OCI-LY3 (cell line): ENCODE measurements at regions not wholly inside any gene's neighbourhood (a gene's known extent, or its start where the extent isn't known, plus 50 kb on each side); places are given as distances from the start of the nearest gene placed in this dataset.

Experiments
- H2AFZ ChIP-seq: fragments of 200-600, 300-600 bp; shearing (Covaris generic); 2 replicates; pipeline ENCODE4 v1.6.0; 2014; ENCODE audit warnings: antibody characterized with exemption, low read depth, low read length
- H3K27ac ChIP-seq: fragments of 200-600, 300-600 bp; sonication (generic); 2 replicates; pipeline ENCODE4 v1.5.1; 2014; ENCODE audit warnings: mild to moderate bottlenecking, low read length, moderate library complexity, mixed read lengths
- H3K27me3 ChIP-seq: fragments of 200-600, 300-600 bp; sonication (generic); 2 replicates; pipeline ENCODE4 v1.6.1; 2014; ENCODE audit warnings: low read depth, low read length, mixed read lengths
- H3K36me3 ChIP-seq: fragments of 200-600, 300-600 bp; sonication (generic); replicated peaks from 2 replicates; pipeline ENCODE3; 2014; ENCODE audit warnings: low read depth, low read length, mixed read lengths
- H3K4me1 ChIP-seq: fragments of 300-600, 200-600 bp; sonication (generic); 2 replicates; pipeline ENCODE4 v1.6.1; 2014; ENCODE audit warnings: low read length, mixed read lengths
- H3K4me2 ChIP-seq: fragments of 200-600, 300-600 bp; sonication (generic); 2 replicates; pipeline ENCODE4 v1.6.1; 2014; ENCODE audit warnings: low read length, mixed read lengths
- H3K4me3 ChIP-seq: fragments of 300-600, 200-600 bp; sonication (generic); 2 replicates; pipeline ENCODE4 v1.5.1; 2014; ENCODE audit warnings: antibody characterized with exemption, mild to moderate bottlenecking, low read length, moderate library complexity
- H3K79me2 ChIP-seq: fragments of 300-600, 200-600 bp; shearing (Covaris generic); 2 replicates; pipeline ENCODE4 v1.6.1; 2014; ENCODE audit warnings: mild to moderate bottlenecking, low read length, mixed read lengths
- H3K9ac ChIP-seq: fragments of 300-600, 200-600 bp; shearing (Covaris generic); 2 replicates; pipeline ENCODE4 v1.6.0; 2014; ENCODE audit warnings: mild to moderate bottlenecking, low read length, moderate library complexity
- H3K9me3 ChIP-seq: fragments of 200-600, 300-600 bp; shearing (Covaris generic); 2 replicates; pipeline ENCODE4 v1.6.1; 2014; ENCODE audit warnings: low read length, mixed read lengths; ENCODE audit not compliant: insufficient read depth
- H4K20me1 ChIP-seq: fragments of 200-600, 300-600 bp; sonication (generic); 2 replicates; pipeline ENCODE4 v1.6.1; 2016; ENCODE audit warnings: low read length, mixed read lengths; ENCODE audit not compliant: insufficient read depth
- EZH2phosphoT487 ChIP-seq: fragments of 200-600 bp; shearing (Covaris generic); IDR thresholded peaks from 2 replicates; pipeline ENCODE4 v1.6.1; 2018; ENCODE audit warnings: antibody characterized with exemption, mixed run types, low read depth
- TF ChIP-seq, protein P1 (sequence below): fragments of 200-600, 300-600 bp; sonication (generic); IDR thresholded peaks from 2 replicates; pipeline ENCODE4 v1.5.1; 2014; ENCODE audit warnings: antibody characterized with exemption, low read length, low read depth

DNA sequence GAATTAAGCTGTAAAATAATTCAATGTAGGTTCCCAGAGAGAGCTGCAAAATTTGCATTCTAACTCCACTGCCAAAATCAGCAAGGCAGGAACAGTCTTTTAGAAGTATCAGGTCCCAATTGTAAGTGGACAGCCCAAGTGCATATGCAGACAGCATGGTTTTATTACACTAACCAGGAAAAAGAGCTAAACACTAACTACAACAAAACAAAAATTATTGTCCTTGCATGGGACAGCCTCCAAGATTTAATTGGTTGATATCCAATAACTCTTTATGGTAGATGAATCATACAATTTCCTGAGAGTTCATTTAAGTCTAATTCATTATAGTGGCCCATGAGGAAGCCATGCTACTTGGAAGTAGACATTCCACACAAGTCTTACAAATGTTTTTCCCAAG is 154.3 kb upstream of the ZNF648 start:
- Histone ChIP-seq H3K4me1 (no peaks in the 10 kb centered on the region), H3K27ac (no peak overlapping the region), H2AFZ (no peak overlapping the region), H3K9me3 (no peaks in the 10 kb centered on the region), H3K9ac (no peak overlapping the region), H3K36me3 (no peaks in the 10 kb centered on the region), H3K79me2 (no peaks in the 10 kb centered on the region), H3K4me3 (no peak overlapping the region), H3K27me3 (peaks cover 14% of the 10 kb centered on the region; the same call in 1 of the 2 replicates), H3K4me2 (no peak overlapping the region), H4K20me1 (no peaks in the 10 kb centered on the region)
- TF ChIP-seq, protein P1, sequence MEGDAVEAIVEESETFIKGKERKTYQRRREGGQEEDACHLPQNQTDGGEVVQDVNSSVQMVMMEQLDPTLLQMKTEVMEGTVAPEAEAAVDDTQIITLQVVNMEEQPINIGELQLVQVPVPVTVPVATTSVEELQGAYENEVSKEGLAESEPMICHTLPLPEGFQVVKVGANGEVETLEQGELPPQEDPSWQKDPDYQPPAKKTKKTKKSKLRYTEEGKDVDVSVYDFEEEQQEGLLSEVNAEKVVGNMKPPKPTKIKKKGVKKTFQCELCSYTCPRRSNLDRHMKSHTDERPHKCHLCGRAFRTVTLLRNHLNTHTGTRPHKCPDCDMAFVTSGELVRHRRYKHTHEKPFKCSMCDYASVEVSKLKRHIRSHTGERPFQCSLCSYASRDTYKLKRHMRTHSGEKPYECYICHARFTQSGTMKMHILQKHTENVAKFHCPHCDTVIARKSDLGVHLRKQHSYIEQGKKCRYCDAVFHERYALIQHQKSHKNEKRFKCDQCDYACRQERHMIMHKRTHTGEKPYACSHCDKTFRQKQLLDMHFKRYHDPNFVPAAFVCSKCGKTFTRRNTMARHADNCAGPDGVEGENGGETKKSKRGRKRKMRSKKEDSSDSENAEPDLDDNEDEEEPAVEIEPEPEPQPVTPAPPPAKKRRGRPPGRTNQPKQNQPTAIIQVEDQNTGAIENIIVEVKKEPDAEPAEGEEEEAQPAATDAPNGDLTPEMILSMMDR: no peak
- TF ChIP-seq EZH2phosphoT487: no peak

- TF ChIP-seq, protein P1: no peak
- no peak for TF ChIP-seq EZH2phosphoT487
- no peak overlapping the region for H3K4me2 ChIP-seq
- no peak overlapping the region for H3K9ac ChIP-seq
- no peaks in the 10 kb centered on the region for H3K79me2 ChIP-seq
- H3K4me3 ChIP-seq: no peak overlapping the region
- H3K27ac ChIP-seq: no peak overlapping the region
- H3K4me1 ChIP-seq: no peaks in the 10 kb centered on the region
- no peaks in the 10 kb centered on the region for H4K20me1 ChIP-seq
- no peak overlapping the region for H2AFZ ChIP-seq
- peaks cover 33% of the 10 kb centered on the region for H3K27me3 ChIP-seq
- no peaks in the 10 kb centered on the region for H3K9me3 ChIP-seq
- H3K36me3 ChIP-seq: no peaks in the 10 kb centered on the region
Measured at GRCh38 chr1:182213163-182213562, 151.7 kb upstream of the ZNF648 start.

GRCh38 chr1:182211386-182211785 is 149.9 kb upstream of the ZNF648 start:
- H3K4me1 ChIP-seq: no peaks in the 10 kb centered on the region
- no peaks in the 10 kb centered on the region for H3K79me2 ChIP-seq
- H4K20me1 ChIP-seq: no peaks in the 10 kb centered on the region
- no peak overlapping the region for H3K4me2 ChIP-seq
- TF ChIP-seq, protein P1: no peak
- no peak for TF ChIP-seq EZH2phosphoT487
- no peak overlapping the region for H2AFZ ChIP-seq
- H3K9me3 ChIP-seq: no peaks in the 10 kb centered on the region
- H3K36me3 ChIP-seq: no peaks in the 10 kb centered on the region
- no peak overlapping the region for H3K9ac ChIP-seq
- H3K4me3 ChIP-seq: no peak overlapping the region
- peaks cover 34% of the 10 kb centered on the region for H3K27me3 ChIP-seq
- H3K27ac ChIP-seq: no peak overlapping the region

DNA sequence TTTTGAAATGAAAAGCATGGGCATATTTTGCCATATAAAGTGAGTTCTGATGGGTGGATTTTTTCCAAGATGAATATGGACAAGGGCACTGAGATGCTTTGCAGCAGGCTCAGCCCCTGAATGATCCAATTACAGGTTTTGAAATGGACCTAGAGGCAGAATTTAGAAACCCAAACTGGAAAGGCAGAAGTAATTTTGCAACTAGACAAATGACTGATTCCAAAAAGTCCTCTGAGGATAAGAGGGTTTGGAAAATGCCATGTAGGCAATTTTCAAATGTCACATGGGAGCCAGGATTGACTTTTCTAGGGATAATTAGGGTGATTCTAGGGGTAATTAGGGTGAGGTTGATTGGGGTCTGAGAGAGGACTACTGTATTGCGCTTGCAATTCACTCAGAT is 148.9 kb upstream of the ZNF648 start:
- no peak overlapping the region for H3K4me2 ChIP-seq
- peaks cover 27% of the 10 kb centered on the region for H3K27me3 ChIP-seq
- no peak overlapping the region for H3K9ac ChIP-seq
- H4K20me1 ChIP-seq: no peaks in the 10 kb centered on the region
- no peak overlapping the region for H3K4me3 ChIP-seq
- H3K27ac ChIP-seq: no peak overlapping the region
- H3K9me3 ChIP-seq: no peaks in the 10 kb centered on the region
- TF ChIP-seq EZH2phosphoT487: no peak
- TF ChIP-seq, protein P1: no peak
- H3K36me3 ChIP-seq: no peaks in the 10 kb centered on the region
- H3K79me2 ChIP-seq: no peaks in the 10 kb centered on the region
- no peak overlapping the region for H2AFZ ChIP-seq
- no peaks in the 10 kb centered on the region for H3K4me1 ChIP-seq
